ENCODE measurements at regions not wholly inside any gene's neighbourhood (a gene's known extent, or its start where the extent isn't known, plus 50 kb on each side); places are given as distances from the start of the nearest gene placed in this dataset.

DNA sequence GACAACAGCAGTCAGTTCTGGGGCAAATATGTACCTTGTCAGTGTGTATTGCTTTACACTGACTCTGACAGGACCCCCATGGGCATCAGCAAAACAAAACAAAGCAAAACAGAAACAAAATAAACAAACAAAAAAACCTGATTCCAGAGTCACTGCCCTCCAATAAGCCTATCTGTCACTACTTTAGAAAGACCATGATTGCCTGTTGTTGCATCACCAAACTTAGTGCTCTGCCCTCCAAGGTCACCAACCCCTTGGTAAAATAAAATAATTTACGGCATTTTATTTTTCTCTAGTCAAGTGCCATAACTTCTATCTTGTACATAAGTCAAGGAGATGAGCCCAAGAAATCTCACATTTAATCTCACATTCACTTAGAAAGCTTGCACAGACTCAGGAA lies 120.9 kb upstream of the ADAMTS3 start:
- TF ChIP-seq, protein P1, sequence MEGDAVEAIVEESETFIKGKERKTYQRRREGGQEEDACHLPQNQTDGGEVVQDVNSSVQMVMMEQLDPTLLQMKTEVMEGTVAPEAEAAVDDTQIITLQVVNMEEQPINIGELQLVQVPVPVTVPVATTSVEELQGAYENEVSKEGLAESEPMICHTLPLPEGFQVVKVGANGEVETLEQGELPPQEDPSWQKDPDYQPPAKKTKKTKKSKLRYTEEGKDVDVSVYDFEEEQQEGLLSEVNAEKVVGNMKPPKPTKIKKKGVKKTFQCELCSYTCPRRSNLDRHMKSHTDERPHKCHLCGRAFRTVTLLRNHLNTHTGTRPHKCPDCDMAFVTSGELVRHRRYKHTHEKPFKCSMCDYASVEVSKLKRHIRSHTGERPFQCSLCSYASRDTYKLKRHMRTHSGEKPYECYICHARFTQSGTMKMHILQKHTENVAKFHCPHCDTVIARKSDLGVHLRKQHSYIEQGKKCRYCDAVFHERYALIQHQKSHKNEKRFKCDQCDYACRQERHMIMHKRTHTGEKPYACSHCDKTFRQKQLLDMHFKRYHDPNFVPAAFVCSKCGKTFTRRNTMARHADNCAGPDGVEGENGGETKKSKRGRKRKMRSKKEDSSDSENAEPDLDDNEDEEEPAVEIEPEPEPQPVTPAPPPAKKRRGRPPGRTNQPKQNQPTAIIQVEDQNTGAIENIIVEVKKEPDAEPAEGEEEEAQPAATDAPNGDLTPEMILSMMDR (IDR thresholded peaks at IDR 0.05), result no peak
- no peak for TF ChIP-seq POLR2A (IDR thresholded peaks at IDR 0.05)

Measured in sigmoid colon (tissue), 3 donors.